Stimulated activated effector memory CD8-positive, alpha-beta T cell treated with anti-CD3 and anti-CD28 coated beads, Interleukin-12 subunit alpha, Interleukin-12 subunit beta, amount 100 ng/mL, for 72 hours (primary cell): ENCODE measurements at regions not wholly inside any gene's neighbourhood (a gene's known extent, or its start where the extent isn't known, plus 50 kb on each side); places are given as distances from the start of the nearest gene placed in this dataset.
A peak's percentile ranks its signal among the peaks of the same experiment; 100 is the strongest.

ENCODE experiments used
- ATAC-seq: fragments of 150-1000 bp; cut with Tn5 transposase; 2 replicates; pipeline ENCODE4 v1.10.0; 2021
- DNase-seq, 2 donors: peaks; one replicate each; pipeline ENCODE4 v3.0.0; 2021 to 2022; ENCODE audit warnings: low spot score in 2 of 2
- H3K27ac Mint-ChIP-seq: one replicate; pipeline ENCODE4 v1.8.0; 2022; ENCODE audit warnings: mild to moderate bottlenecking, mixed read lengths
- H3K36me3 Mint-ChIP-seq: one replicate; pipeline ENCODE4 v1.8.0; 2022; ENCODE audit warnings: mild to moderate bottlenecking, mixed read lengths
- H3K4me1 Mint-ChIP-seq: one replicate; pipeline ENCODE4 v1.8.0; 2022; ENCODE audit warnings: mixed read lengths
- H3K4me3 Mint-ChIP-seq: one replicate; pipeline ENCODE4 v1.8.0; 2022; ENCODE audit warnings: mild to moderate bottlenecking, mixed read lengths
- H3K9me3 Mint-ChIP-seq: one replicate; pipeline ENCODE4 v1.8.0; 2022; ENCODE audit warnings: mixed read lengths

DNA sequence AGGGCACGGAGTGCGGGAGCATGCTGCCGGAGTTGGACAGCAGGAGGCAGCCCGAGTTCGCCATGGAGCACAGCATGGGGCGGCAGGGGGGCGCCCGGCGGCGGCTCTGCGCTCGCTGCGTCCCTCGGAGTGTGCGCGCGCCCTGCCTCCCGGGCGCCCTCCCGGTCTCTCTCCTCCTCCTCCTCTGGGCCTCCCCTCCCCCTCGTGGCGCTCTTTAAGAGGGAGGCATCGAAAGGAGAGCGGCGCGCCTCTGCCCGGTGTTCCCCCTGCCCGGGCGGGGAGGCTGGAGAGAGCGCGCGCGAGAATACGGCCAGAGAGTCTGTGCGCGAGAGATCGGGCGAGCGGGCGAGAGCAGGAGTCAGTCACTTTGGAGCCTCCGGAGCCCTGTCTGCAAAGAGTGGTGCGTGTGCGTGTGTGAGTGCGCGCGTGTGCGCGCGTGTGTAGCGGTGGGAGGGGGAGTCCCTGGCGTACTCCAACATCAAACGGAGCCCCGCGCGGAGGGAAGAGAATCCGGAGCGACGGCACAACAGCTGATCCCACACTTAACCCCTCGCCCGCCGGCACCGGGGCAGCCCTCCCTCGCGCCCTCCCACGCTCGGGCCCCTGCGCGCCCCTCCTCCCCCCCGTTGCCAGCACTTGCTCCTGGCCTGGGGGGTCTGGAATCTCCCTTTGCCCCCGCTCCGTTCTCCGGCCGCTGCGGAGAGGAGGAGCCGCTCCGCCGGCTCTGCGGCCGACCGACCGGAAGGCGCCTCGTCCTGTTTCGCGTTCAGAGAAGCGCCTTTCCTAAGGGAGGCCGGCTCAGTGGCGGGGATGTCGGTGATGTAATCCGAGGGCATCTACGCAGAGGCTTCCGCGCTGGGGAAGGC is 108.9 kb downstream of the ENGASE start:
- Mint-ChIP-seq H3K27ac (no peak overlapping the region), H3K9me3 (no peaks in the 10 kb centered on the region), H3K4me3 (no peak overlapping the region), H3K4me1 (no peaks in the 10 kb centered on the region), H3K36me3 (no peaks in the 10 kb centered on the region)
- DNase-seq (no peak), ATAC-seq (no peak)

DNA sequence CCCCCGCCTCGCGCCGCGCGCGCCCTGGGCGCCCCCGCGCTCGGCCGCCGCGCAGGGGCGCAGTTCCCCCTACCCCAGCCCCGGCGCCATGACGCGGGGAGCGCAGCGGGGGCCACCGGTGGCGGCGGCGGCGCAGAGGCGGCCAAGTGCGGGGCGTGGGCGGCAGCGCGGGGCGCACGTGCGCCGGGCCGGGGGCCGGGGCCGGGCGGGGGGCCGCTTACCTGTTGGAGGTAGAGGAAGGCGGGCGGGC is 108.3 kb downstream of the ENGASE start:
- H3K27ac Mint-ChIP-seq, result no peak overlapping the region
- H3K4me3 Mint-ChIP-seq, result no peak overlapping the region
- H3K9me3 Mint-ChIP-seq, result no peaks in the 10 kb centered on the region
- DNase-seq, result no peak
- H3K4me1 Mint-ChIP-seq, result no peaks in the 10 kb centered on the region
- no peak for ATAC-seq
- no peaks in the 10 kb centered on the region for H3K36me3 Mint-ChIP-seq

DNA sequence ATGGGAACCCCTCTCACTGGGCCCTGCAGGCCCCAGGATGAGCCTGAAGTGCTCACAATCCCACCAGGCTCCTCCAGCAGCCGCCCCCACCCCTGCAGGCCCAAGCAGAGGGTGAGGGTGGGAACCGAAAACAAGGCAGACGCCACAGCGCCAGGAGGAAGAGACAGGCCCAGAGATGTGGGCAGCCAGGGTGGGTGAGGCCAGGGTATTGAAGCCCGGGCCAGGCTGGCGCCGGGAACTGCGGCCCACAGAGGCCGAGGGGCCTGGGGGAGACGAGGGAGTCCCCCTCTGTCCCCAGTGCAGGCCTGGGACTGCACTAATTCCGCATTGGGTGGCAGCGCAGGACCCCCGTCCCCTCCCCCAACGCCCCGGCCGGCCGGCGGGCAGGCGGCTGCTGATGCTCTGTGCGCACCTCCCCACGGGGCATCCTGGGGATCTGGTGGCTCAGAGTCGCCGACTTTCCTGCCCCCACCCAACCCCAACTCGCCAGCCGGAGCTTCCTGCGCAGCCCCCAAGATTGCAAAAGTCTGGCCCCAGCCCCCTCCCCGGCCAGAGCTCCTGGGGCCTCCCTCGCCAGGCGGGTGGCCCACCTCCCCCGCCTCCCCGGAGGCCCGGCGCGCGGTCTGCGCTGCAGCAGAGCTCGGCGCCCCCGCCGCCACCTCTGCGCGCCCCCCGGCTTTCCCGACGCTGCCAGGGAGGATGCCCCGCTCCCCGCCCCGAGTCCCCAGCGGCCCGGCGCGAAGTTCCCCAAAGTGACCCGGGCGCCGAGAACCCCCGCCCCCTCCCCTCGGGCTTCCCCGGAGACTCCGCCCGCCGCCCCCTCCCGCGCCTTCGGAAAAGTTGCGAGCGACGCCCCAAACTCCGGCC is 107.8 kb downstream of the ENGASE start:
- no peak overlapping the region for H3K27ac Mint-ChIP-seq
- no peaks in the 10 kb centered on the region for H3K4me1 Mint-ChIP-seq
- no peak overlapping the region for H3K4me3 Mint-ChIP-seq
- ATAC-seq (no peak), DNase-seq (no peak)
- H3K9me3 Mint-ChIP-seq, result no peaks in the 10 kb centered on the region
- no peaks in the 10 kb centered on the region for H3K36me3 Mint-ChIP-seq

DNA sequence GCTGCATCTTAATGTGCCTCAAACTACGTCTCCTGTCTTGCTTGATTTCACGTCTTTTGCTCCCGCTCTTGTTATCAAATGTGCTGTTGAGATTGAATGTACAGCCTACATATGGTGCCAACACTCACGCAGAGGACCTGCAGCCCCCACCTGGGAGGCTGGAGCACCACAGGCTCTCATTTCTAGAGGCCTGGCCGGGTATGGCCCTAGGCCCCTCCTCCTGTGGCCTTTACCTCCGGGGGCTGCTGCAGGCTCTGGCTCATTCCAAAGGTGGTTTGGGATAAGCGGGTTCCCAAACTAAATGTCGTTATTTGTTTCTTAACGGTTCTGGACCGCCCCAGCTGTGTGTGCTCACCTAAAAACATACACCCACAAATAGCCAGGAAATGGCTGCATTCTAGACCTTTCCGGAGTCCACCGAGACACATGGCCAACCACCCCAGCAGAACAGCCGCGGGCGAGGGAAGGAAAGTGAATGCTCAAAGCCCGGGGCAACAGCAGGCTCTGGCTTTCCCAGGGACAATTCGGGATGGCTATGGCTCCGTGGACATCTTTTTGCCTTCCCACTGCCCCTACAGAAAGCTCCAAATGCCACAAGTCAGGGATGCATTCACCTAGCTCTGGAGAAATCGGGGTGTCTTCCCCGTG is 105.9 kb downstream of the ENGASE start:
- DNase-seq (no peak), ATAC-seq (no peak)
- no peaks in the 10 kb centered on the region for H3K36me3 Mint-ChIP-seq
- H3K27ac Mint-ChIP-seq, result no peak overlapping the region
- no peaks in the 10 kb centered on the region for H3K4me1 Mint-ChIP-seq
- H3K9me3 Mint-ChIP-seq, result no peaks in the 10 kb centered on the region
- no peak overlapping the region for H3K4me3 Mint-ChIP-seq

DNA sequence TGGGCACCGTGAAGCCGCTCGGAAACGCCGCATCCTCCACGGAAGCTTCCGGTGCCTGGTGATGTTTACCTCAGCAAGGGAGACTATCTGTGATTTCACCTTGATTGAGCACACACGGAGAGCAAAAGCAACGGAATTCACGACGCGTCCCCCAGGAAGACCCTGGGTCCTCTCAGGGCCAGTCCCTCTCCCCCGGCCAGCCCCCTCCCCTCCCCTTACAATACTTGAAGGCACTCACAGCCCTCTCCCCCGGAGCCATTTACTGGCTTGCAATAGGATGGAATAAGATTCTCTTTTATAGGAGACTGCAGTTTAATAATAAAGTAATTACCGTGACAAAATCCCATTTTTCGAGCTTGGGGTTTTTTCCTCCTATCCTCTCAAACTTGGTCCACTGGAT is 104.7 kb downstream of the ENGASE start:
- Mint-ChIP-seq H3K4me1 (no peaks in the 10 kb centered on the region), H3K36me3 (no peaks in the 10 kb centered on the region), H3K4me3 (no peak overlapping the region), H3K27ac (no peak overlapping the region), H3K9me3 (no peaks in the 10 kb centered on the region)
- DNase-seq (no peak), ATAC-seq (no peak)

DNA sequence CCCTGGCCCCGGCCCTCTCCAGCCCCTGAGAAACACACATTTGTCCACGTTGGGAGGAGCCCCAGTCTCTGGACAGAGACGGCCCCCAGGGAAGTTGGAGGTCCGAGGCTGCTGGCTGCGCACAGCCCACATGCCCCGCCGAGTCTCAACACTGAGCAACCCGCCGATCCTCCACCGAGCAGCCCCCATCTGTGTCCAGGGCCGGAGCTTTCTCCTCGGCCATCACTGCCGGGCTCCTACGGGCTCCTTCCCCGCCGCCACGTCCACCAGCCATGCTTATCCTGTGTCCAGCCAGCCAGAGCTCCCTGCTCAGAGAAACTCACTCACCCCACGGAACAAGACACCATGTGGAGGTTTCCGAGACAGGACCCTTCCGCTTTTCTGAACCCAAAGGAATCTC is 103.3 kb downstream of the ENGASE start:
- Mint-ChIP-seq H3K4me3 (no peak overlapping the region), H3K36me3 (no peaks in the 10 kb centered on the region), H3K4me1 (no peaks in the 10 kb centered on the region), H3K27ac (no peak overlapping the region), H3K9me3 (no peaks in the 10 kb centered on the region)
- DNase-seq (no peak), ATAC-seq (no peak)

DNA sequence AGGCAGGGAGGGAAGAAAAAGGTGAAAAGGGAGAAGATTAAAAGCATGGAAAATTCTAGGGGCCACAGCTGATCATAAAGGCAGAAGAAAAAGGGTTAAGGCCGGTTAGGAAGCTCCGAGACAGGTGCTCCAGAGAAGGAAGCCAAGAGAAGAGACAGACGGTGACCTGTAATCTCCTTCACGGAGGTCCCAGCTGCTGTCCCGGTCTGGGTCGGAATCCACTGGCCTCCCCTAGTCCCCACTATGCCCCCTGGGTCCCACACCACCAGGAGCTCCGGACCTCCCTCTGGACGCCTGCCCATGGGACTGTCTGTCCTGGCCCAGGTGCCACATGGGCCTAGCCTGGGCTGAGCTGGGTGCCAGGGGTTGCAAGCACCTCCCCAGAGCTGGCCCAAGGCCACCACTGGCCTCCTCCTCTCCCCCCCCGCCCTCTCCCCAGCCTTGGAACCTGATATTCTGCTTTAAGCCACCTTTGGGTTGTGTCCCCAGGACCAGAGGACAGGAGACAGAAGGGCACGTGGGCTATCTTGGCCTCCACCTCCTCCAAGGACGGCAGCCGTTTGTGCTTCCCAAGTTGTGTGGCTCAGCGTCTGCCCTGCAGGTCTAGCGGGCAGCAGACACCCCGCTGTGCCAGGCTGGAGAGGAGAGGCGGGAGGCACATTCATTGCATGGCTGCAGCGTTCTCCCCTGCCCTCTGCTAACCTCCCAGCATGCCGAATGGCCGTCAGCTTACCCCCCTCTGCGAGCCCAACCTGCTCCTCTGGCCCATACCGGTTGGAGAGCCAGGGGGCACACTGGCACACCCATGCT is 102.4 kb downstream of the ENGASE start:
- Mint-ChIP-seq H3K9me3 (no peaks in the 10 kb centered on the region), H3K27ac (no peak overlapping the region), H3K4me3 (no peak overlapping the region)

DNA sequence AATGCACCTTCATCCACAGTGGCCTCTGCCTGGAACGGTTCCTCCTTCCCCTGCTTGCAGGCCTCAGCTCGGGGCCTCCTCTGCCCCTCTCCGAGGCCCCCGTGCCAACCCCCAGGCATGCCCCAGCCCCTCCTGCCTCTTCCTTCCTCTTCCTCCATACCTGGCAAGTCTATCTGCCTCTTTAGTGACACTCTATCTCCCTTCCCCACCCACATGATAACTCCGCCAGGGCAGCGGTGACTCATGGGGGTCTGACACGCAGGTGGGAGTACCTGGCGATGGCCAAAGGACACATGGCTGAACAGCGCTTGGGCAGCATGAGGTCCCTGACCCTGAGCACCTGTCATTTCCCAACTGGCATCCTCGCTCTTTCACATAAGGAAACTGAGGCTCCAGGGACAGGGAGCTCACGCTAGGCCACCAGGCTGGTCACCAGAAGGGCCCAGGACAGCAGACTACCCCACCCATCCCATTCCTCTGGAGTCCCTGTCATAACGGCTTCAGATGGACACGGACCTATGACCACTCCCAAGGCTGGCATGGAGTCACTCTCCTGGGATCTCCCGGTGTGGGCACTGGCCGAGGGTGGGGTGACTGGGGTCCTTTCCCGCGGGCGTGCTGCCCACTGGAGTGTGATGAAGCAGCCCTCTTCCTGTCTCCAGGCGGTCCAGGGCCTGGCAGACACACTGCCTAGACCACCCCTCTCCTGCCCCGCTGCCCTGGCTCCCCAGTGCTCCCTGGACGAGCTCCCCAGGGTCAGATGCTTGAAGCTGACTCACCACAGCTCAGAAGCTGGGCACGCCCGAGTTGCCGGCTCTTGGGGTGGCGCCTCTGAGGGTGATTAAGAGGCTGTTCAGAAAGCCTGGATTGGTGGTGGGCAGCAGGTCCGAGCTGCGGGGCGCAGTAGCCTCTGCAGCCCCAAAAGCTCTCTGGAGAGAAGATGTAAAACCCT is 100.6 kb downstream of the ENGASE start:
- no peaks in the 10 kb centered on the region for H3K9me3 Mint-ChIP-seq
- no peaks in the 10 kb centered on the region for H3K4me1 Mint-ChIP-seq
- no peaks in the 10 kb centered on the region for H3K36me3 Mint-ChIP-seq
- DNase-seq, result no peak
- ATAC-seq, result no peak
- no peak overlapping the region for H3K27ac Mint-ChIP-seq
- no peak overlapping the region for H3K4me3 Mint-ChIP-seq

More for the DNA sequence above, 102.4 kb downstream of the ENGASE start:
- H3K36me3 Mint-ChIP-seq, result no peaks in the 10 kb centered on the region
- DNase-seq (no peak), ATAC-seq (no peak)
- no peaks in the 10 kb centered on the region for H3K4me1 Mint-ChIP-seq

DNA sequence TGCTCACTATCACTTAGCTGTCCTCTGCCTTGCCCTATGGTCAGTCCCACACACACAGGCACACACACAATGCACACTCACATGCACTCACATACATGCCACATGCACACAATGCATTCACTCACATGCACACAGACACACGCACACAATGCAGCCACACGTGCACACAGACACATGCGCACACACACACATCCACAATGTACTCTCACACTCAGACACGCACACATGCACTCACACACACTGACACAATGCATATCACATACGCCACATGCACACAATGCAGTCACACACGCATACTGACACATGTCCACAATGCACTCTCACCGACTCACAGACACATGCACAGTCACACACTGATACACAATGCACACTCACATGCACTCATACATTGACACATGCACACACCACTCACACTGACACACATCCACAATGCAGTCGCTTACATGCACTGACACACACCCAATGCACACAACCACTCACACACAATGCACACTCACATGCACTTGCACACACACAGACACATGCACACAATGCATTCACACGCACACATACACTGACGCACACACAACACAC is 99.7 kb downstream of the ENGASE start:
- DNase-seq, result no peak
- no peaks in the 10 kb centered on the region for H3K36me3 Mint-ChIP-seq
- no peaks in the 10 kb centered on the region for H3K9me3 Mint-ChIP-seq
- H3K4me3 Mint-ChIP-seq, result no peak overlapping the region
- H3K4me1 Mint-ChIP-seq, result no peaks in the 10 kb centered on the region
- ATAC-seq, result no peak
- no peak overlapping the region for H3K27ac Mint-ChIP-seq

DNA sequence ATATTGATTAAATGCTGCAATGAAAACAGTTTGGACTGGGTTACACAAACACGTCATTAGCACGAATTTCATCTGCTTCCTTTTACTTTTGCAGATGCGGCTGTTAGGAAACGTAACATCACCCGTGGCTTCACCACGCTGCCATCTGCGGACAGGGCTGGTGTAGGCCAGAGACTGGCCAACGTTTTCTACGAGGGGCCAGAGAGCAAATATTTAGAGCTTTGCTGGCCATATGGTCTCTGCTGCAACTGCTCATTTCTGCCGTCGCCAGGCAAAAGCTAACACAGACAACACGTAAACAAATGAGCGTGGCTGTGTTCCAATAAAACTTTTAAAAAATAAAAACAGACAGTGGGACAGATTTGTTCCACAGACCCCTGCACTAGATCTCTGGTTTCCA is 96.6 kb downstream of the ENGASE start:
- no peaks in the 10 kb centered on the region for H3K9me3 Mint-ChIP-seq
- no peak overlapping the region for H3K27ac Mint-ChIP-seq
- H3K36me3 Mint-ChIP-seq, result no peaks in the 10 kb centered on the region
- H3K4me1 Mint-ChIP-seq, result no peaks in the 10 kb centered on the region
- no peak overlapping the region for H3K4me3 Mint-ChIP-seq
- no peak for ATAC-seq
- no peak for DNase-seq

DNA sequence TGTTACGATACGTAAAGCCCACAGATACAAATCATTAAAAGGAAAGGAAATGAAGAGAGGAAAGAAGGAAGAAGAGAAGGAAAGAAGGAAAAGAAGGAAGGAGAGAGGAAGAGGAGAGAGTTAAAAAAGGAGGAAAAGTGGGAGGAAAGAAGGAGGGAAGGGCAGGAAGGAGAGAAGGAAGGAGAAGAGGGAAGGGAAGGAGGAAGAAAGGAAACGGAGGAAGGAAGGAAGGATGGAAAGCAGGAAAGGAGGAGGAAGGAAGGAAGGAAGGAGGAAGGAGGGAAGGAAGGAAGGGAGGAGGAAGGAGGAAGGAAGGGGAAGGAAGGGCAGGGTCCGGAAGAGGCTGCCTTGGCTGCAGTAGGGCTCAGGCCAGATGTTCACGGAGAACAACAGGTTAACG is 95.2 kb downstream of the ENGASE start:
- no peaks in the 10 kb centered on the region for H3K9me3 Mint-ChIP-seq
- no peak for ATAC-seq
- no peaks in the 10 kb centered on the region for H3K4me1 Mint-ChIP-seq
- H3K4me3 Mint-ChIP-seq, result no peak overlapping the region
- H3K36me3 Mint-ChIP-seq, result no peaks in the 10 kb centered on the region
- DNase-seq, result no peak
- no peak overlapping the region for H3K27ac Mint-ChIP-seq

DNA sequence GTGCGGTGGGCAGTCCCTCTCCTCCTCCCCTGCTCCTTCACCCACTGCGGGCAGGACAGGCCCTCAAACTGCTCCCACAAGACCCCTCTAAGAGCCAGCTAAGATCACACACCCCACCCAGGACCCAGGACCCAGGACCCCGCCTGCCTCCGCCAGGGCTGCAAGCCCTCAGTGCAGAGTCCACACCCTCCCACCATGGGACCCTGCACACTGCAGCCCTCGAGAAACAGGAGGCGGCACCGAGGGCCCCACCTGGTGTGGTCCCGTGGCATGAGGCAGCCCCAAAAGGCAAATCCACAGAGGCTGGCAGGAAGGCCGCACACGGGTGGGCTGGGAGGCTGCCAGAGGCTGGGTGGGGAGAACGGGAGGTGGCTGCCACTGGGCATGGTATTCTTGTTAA is 94.7 kb downstream of the ENGASE start:
- ATAC-seq (peak; percentile 11), DNase-seq (no peak)
- H3K27ac Mint-ChIP-seq, result no peak overlapping the region
- no peaks in the 10 kb centered on the region for H3K4me1 Mint-ChIP-seq
- H3K4me3 Mint-ChIP-seq, result no peak overlapping the region
- no peaks in the 10 kb centered on the region for H3K9me3 Mint-ChIP-seq
- H3K36me3 Mint-ChIP-seq, result no peaks in the 10 kb centered on the region

DNA sequence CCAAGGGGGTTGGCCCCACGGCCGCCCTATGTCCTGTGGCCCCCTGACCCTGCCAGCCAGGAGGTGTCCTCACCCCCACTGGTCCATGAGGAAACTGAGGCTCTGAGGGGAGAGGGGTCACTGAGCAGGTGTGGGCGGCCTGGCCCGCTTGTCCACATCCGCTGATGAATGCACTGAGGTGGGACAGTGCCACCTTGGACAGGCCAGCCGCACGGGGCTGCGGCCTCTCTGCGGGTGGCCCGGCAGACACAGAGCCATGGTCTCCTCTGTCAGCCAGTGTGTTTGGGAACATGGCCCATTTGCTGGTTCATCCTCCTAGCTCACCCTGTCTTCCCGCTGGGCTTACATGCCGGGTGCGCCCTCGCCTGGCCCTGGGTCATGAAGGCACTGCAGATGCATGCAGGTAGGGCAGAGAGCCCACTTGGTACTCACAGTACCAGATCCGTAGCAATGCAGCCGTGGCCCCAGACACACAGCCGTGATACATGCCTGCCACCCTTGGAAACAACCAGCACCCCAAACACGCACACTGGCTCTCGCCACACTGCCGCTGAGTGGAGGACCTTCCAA is 93.9 kb downstream of the ENGASE start:
- Mint-ChIP-seq H3K4me1 (no peaks in the 10 kb centered on the region), H3K9me3 (no peaks in the 10 kb centered on the region), H3K36me3 (no peaks in the 10 kb centered on the region), H3K27ac (no peak overlapping the region), H3K4me3 (no peak overlapping the region)
- ATAC-seq (no peak), DNase-seq (no peak)

DNA sequence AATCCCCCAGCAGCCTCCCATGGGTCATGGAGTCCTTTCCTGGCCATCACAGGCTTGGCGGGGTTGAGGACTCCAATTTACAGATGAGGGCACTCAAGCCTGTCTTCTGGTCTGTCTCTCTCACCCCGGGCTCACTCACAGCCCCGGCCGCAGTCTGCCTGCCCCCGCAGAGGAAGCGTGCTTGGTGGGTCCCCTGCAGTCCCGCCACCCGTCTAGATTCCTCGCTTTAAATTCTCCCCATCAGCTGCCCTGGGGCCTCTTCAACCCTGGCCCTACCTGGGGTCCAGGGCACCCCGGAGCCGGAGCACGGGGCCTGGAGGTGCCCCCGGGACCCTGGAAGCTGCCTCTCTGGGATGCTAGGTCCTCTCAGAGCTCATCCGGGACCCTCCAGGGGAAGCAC is 92.9 kb downstream of the ENGASE start:
- ATAC-seq (no peak), DNase-seq (no peak)
- Mint-ChIP-seq H3K27ac (no peak overlapping the region), H3K9me3 (no peaks in the 10 kb centered on the region), H3K4me1 (no peaks in the 10 kb centered on the region), H3K4me3 (no peak overlapping the region), H3K36me3 (no peaks in the 10 kb centered on the region)
